ENCODE measurements at regions not wholly inside any gene's neighbourhood (a gene's known extent, or its start where the extent isn't known, plus 50 kb on each side); places are given as distances from the start of the nearest gene placed in this dataset.

DNA sequence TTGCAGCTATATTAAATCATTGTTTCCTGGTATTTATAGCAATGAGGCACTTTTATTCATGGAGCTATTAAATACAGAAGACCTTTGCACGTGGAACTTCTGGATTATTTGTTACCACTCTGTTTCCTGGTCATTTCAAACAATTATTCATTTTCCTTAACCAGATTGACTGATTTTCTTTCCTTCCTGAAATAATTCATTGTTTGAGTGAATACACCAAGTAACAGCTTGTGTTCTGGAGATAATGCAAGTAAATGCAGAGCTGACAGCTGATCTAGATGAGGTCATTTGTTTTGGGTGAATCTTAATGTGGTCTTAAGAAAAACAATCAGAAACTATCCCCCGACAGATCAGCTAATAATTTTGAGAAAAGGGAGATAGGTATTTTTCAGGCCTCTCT, 497.7 kb downstream of the KIF20B start (continued):
- TF ChIP-seq NFYB (CRISPR knock-in tag; conservative IDR thresholded peaks at IDR 0.05; ENCODE audit: low read depth): no peak

DNA sequence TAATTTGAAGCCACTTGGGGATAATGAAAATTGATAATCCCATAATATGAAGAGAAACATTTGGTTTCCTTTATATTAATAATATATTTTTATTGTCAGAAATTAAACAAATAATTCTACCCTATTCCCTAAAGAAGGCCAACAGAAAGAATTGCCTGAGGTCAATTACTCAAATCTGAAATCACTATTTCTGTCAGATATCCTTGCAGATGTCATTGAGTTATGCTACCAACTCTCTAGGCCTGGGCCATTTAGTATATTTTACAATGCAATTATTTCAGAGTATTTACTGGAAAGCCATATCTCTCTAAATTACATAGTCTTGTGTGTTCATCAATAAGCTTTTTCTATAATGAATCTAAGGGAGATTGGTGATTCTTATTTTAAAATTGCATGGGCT, 498.1 kb downstream of the KIF20B start:
- Mint-ChIP-seq H3K27me3 (ENCODE audit: low read depth) (no peaks in the 10 kb centered on the region), H3K36me3 (no peaks in the 10 kb centered on the region), H3K4me1 (no peaks in the 10 kb centered on the region), H3K9me3 (no peaks in the 10 kb centered on the region), H3K4me3 (no peak overlapping the region), H3K27ac (no peak overlapping the region)
- POLR2A ChIA-PET: no interaction called here
- CTCF ChIA-PET: interaction anchor here (0.7 kb wide), 1 partner anchor 51 kb away, joined by 4 read pairs; no protein-coding TSS in a partner anchor
- no peak for TF ChIP-seq OVOL2 (CRISPR knock-in tag; IDR thresholded peaks at IDR 0.05; ENCODE audit: borderline replicate concordance)
- TF ChIP-seq NFE2L1 (CRISPR knock-in tag; IDR thresholded peaks at IDR 0.05): no peak
- no peak for TF ChIP-seq FOXJ3 (CRISPR knock-in tag; IDR thresholded peaks at IDR 0.05; ENCODE audit: borderline replicate concordance)
- no peak for TF ChIP-seq NFATC4 (CRISPR knock-in tag; IDR thresholded peaks at IDR 0.05)
- TF ChIP-seq FOXK1 (CRISPR knock-in tag; IDR thresholded peaks at IDR 0.05): no peak
- TF ChIP-seq, protein P1, sequence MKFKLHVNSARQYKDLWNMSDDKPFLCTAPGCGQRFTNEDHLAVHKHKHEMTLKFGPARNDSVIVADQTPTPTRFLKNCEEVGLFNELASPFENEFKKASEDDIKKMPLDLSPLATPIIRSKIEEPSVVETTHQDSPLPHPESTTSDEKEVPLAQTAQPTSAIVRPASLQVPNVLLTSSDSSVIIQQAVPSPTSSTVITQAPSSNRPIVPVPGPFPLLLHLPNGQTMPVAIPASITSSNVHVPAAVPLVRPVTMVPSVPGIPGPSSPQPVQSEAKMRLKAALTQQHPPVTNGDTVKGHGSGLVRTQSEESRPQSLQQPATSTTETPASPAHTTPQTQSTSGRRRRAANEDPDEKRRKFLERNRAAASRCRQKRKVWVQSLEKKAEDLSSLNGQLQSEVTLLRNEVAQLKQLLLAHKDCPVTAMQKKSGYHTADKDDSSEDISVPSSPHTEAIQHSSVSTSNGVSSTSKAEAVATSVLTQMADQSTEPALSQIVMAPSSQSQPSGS (CRISPR knock-in tag; IDR thresholded peaks at IDR 0.05; ENCODE audit: borderline replicate concordance, low read depth): no peak
- TF ChIP-seq SP1 (CRISPR knock-in tag; conservative IDR thresholded peaks at IDR 0.05): no peak
- no peak for DNase-seq (ENCODE audit: low spot score)
- ATAC-seq: no peak

DNA sequence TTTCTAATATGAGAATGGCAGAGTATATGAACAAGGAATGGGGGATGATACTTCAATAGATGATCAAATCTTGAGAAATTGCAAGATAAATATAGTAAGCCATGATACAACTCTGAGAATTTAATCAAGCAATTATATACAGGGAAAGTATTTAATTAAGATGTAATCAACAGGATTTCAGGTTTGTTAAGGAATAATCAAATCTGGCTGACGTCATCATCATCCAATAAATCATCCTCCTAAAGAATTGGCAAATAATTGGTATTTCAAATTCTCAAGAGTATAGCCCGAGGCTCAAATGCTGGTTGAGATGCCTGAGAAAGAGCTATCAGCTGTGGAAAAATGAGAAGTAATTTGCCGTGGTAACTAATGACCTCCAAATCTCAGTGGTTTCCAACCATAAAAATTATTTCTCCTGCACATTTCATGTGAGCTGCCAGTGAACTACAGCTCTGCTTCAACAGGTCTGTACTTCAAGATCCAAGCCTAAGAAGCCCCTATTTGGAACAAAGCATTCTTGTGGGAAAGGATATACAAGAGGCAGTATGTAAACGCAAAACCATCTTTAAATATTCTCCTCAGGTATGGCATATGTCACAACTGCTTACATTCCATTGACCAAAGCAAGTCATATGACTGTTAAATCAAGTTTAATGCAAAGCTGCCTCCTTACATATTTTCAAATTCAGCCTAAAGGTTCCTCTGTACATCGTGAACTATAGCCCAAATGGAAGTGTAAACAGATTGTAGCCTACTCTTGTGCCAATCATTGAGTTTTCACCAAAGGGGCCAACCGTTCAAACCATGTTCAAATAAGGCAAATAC, 503.0 kb downstream of the KIF20B start:
- ChIA-PET CTCF (no interaction called here), POLR2A (no interaction called here)
- H3K4me3 Mint-ChIP-seq: no peak overlapping the region
- no peak for DNase-seq (ENCODE audit: low spot score)
- no peak for ATAC-seq
- H3K4me1 Mint-ChIP-seq: no peaks in the 10 kb centered on the region
- H3K36me3 Mint-ChIP-seq: no peaks in the 10 kb centered on the region
- H3K27ac Mint-ChIP-seq: no peak overlapping the region
- H3K9me3 Mint-ChIP-seq: no peaks in the 10 kb centered on the region
- H3K27me3 Mint-ChIP-seq (ENCODE audit: low read depth): no peaks in the 10 kb centered on the region
- TF ChIP-seq, protein P2, sequence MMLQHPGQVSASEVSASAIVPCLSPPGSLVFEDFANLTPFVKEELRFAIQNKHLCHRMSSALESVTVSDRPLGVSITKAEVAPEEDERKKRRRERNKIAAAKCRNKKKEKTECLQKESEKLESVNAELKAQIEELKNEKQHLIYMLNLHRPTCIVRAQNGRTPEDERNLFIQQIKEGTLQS (CRISPR knock-in tag; conservative IDR thresholded peaks at IDR 0.05): no peak
- TF ChIP-seq ZNF423 (CRISPR knock-in tag; IDR thresholded peaks at IDR 0.05) (no peak), SOX15 (CRISPR knock-in tag; IDR thresholded peaks at IDR 0.05) (no peak), EMX1 (CRISPR knock-in tag; IDR thresholded peaks at IDR 0.05) (no peak), ESRRA (CRISPR knock-in tag; IDR thresholded peaks at IDR 0.05; ENCODE audit: borderline replicate concordance) (no peak), NR2C2 (CRISPR knock-in tag; IDR thresholded peaks at IDR 0.05) (no peak), SP1 (CRISPR knock-in tag; conservative IDR thresholded peaks at IDR 0.05) (no peak), RORB (CRISPR knock-in tag; IDR thresholded peaks at IDR 0.05) (no peak), MXD4 (CRISPR knock-in tag; IDR thresholded peaks at IDR 0.05; ENCODE audit: borderline replicate concordance) (no peak), CREB1 (CRISPR knock-in tag; IDR thresholded peaks at IDR 0.05) (no peak), IRF2 (CRISPR knock-in tag; IDR thresholded peaks at IDR 0.05; ENCODE audit: borderline replicate concordance, low read depth) (no peak), ZNF416 (CRISPR knock-in tag; IDR thresholded peaks at IDR 0.05) (no peak), FOXK1 (CRISPR knock-in tag; IDR thresholded peaks at IDR 0.05) (no peak)
- TF ChIP-seq, protein P3, sequence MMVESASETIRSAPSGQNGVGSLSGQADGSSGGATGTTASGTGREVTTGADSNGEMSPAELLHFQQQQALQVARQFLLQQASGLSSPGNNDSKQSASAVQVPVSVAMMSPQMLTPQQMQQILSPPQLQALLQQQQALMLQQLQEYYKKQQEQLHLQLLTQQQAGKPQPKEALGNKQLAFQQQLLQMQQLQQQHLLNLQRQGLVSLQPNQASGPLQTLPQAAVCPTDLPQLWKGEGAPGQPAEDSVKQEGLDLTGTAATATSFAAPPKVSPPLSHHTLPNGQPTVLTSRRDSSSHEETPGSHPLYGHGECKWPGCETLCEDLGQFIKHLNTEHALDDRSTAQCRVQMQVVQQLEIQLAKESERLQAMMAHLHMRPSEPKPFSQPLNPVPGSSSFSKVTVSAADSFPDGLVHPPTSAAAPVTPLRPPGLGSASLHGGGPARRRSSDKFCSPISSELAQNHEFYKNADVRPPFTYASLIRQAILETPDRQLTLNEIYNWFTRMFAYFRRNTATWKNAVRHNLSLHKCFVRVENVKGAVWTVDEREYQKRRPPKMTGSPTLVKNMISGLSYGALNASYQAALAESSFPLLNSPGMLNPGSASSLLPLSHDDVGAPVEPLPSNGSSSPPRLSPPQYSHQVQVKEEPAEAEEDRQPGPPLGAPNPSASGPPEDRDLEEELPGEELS (CRISPR knock-in tag; IDR thresholded peaks at IDR 0.05): no peak
- TF ChIP-seq, protein P4, sequence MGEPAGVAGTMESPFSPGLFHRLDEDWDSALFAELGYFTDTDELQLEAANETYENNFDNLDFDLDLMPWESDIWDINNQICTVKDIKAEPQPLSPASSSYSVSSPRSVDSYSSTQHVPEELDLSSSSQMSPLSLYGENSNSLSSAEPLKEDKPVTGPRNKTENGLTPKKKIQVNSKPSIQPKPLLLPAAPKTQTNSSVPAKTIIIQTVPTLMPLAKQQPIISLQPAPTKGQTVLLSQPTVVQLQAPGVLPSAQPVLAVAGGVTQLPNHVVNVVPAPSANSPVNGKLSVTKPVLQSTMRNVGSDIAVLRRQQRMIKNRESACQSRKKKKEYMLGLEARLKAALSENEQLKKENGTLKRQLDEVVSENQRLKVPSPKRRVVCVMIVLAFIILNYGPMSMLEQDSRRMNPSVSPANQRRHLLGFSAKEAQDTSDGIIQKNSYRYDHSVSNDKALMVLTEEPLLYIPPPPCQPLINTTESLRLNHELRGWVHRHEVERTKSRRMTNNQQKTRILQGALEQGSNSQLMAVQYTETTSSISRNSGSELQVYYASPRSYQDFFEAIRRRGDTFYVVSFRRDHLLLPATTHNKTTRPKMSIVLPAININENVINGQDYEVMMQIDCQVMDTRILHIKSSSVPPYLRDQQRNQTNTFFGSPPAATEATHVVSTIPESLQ (CRISPR knock-in tag; IDR thresholded peaks at IDR 0.05): no peak
- TF ChIP-seq, protein P5, sequence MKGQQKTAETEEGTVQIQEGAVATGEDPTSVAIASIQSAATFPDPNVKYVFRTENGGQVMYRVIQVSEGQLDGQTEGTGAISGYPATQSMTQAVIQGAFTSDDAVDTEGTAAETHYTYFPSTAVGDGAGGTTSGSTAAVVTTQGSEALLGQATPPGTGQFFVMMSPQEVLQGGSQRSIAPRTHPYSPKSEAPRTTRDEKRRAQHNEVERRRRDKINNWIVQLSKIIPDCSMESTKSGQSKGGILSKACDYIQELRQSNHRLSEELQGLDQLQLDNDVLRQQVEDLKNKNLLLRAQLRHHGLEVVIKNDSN (CRISPR knock-in tag; IDR thresholded peaks at IDR 0.05): no peak
- TF ChIP-seq, protein P6, sequence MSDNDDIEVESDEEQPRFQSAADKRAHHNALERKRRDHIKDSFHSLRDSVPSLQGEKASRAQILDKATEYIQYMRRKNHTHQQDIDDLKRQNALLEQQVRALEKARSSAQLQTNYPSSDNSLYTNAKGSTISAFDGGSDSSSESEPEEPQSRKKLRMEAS (CRISPR knock-in tag; IDR thresholded peaks at IDR 0.05): no peak

Data from WTC11 (cell line).